NB4 (cell line): ENCODE measurements at regions not wholly inside any gene's neighbourhood (a gene's known extent, or its start where the extent isn't known, plus 50 kb on each side); places are given as distances from the start of the nearest gene placed in this dataset.
"Not testable (repeated sequence)": the region's sequence is repeated elsewhere in the genome, so short reads cannot be mapped to it uniquely, and the experiment has no call there.

ENCODE experiments used
- DNase-seq: peaks from one replicate; pipeline ENCODE4 v3.0.0; 2010; ENCODE audit warnings: low read depth
- H3K4me3 ChIP-seq: one replicate; pipeline ENCODE4 v1.5.1; 2011; ENCODE audit warnings: mild to moderate bottlenecking, low read depth, low read length, moderate library complexity
- CTCF ChIP-seq: IDR thresholded peaks from one replicate; pipeline ENCODE4 v1.5.1; 2012; ENCODE audit warnings: low read depth, low read length
- MAX ChIP-seq: IDR thresholded peaks from 2 replicates; pipeline ENCODE4 v1.6.1; 2011; ENCODE audit warnings: low read depth, low read length
- MYC ChIP-seq: IDR thresholded peaks from 2 replicates; pipeline ENCODE4 v1.6.1; 2011; ENCODE audit warnings: low read depth, low read length
- POLR2A ChIP-seq: IDR thresholded peaks from 2 replicates; pipeline ENCODE4 v1.6.1; 2011; ENCODE audit warnings: mild to moderate bottlenecking; ENCODE audit not compliant: insufficient read length; ENCODE audit errors: extremely low read depth

GRCh38 chr7:91473619-91474018 is 209.4 kb downstream of the FZD1 start:
- DNase-seq: no peak
- TF ChIP-seq MYC: no peak
- no peak for TF ChIP-seq MAX
- no peak for TF ChIP-seq CTCF
- TF ChIP-seq POLR2A: no peak
- H3K4me3 ChIP-seq: no peak overlapping the region

- DNase-seq: no peak
- no peak overlapping the region for H3K4me3 ChIP-seq
- TF ChIP-seq POLR2A: no peak
- no peak for TF ChIP-seq MAX
- no peak for TF ChIP-seq CTCF
- TF ChIP-seq MYC: no peak
Observed at GRCh38 chr7:91474074-91474473, 209.8 kb downstream of the FZD1 start.

GRCh38 chr7:91480470-91480869 is 216.2 kb downstream of the FZD1 start:
- not testable (repeated sequence) for H3K4me3 ChIP-seq, DNase-seq

GRCh38 chr7:91491868-91492267 is 227.6 kb downstream of the FZD1 start:
- no peak overlapping the region for H3K4me3 ChIP-seq
- no peak for TF ChIP-seq POLR2A
- TF ChIP-seq MAX: no peak
- no peak for TF ChIP-seq CTCF
- TF ChIP-seq MYC: no peak
- no peak for DNase-seq

- TF ChIP-seq POLR2A (no peak), CTCF (no peak), MYC (no peak), MAX (no peak)
- no peak overlapping the region for H3K4me3 ChIP-seq
- no peak for DNase-seq
Observed at GRCh38 chr7:91492317-91492716, 228.1 kb downstream of the FZD1 start.

- no peak for DNase-seq
- TF ChIP-seq CTCF (no peak), POLR2A (no peak), MAX (no peak), MYC (no peak)
- no peak overlapping the region for H3K4me3 ChIP-seq
Observed at GRCh38 chr7:91492773-91493172, 228.5 kb downstream of the FZD1 start.
